GM12878 (cell line): ENCODE measurements at regions not wholly inside any gene's neighbourhood (a gene's known extent, or its start where the extent isn't known, plus 50 kb on each side); places are given as distances from the start of the nearest gene placed in this dataset.

Source experiments
- HDAC2 ChIP-seq: fragments of 200-600 bp; sonication (generic); IDR thresholded peaks from 2 replicates; pipeline ENCODE4 v1.6.1; 2017
- NFXL1 ChIP-seq: fragments of 450-650 bp; IDR thresholded peaks from 2 replicates; pipeline ENCODE4 v1.6.1; 2017; ENCODE audit warnings: antibody characterized with exemption, mild to moderate bottlenecking, borderline replicate concordance
- NKRF ChIP-seq: fragments of 450-650 bp; conservative IDR thresholded peaks from 2 replicates; pipeline ENCODE4 v1.6.1; 2017; ENCODE audit warnings: mild to moderate bottlenecking, moderate library complexity
- SKIL ChIP-seq: fragments of 450-650 bp; IDR thresholded peaks from 2 replicates; pipeline ENCODE4 v1.6.1; 2017; ENCODE audit warnings: mild to moderate bottlenecking, low read depth, inconsistent platforms; ENCODE audit not compliant: poor library complexity, severe bottlenecking
- SMAD1 ChIP-seq: fragments of 450-650 bp; IDR thresholded peaks from 2 replicates; pipeline ENCODE4 v1.6.1; 2018; ENCODE audit warnings: mild to moderate bottlenecking, low read depth; ENCODE audit not compliant: partially characterized antibody
- STAT1 ChIP-seq: fragments of 450-650 bp; conservative IDR thresholded peaks from 2 replicates; pipeline ENCODE4 v1.6.1; 2014; ENCODE audit warnings: antibody characterized with exemption, mild to moderate bottlenecking
- YY1 ChIP-seq: IDR thresholded peaks from 2 replicates; pipeline ENCODE4 v1.6.1; 2011; ENCODE audit warnings: low read depth, mild to moderate bottlenecking, low read length
- ZNF384 ChIP-seq: IDR thresholded peaks from 2 replicates; pipeline ENCODE4 v1.6.1; 2012; ENCODE audit warnings: low read depth, mild to moderate bottlenecking, low read length, improper control_type of control experiment, borderline replicate concordance
- TF ChIP-seq, protein P1 (sequence below): fragments of 450-650 bp; IDR thresholded peaks from 2 replicates; pipeline ENCODE4 v1.6.1; 2016; ENCODE audit warnings: mild to moderate bottlenecking, moderate library complexity, borderline replicate concordance

- no peak for TF ChIP-seq ZNF384
- no peak for TF ChIP-seq SMAD1
- no peak for TF ChIP-seq SKIL
- TF ChIP-seq, protein P1, sequence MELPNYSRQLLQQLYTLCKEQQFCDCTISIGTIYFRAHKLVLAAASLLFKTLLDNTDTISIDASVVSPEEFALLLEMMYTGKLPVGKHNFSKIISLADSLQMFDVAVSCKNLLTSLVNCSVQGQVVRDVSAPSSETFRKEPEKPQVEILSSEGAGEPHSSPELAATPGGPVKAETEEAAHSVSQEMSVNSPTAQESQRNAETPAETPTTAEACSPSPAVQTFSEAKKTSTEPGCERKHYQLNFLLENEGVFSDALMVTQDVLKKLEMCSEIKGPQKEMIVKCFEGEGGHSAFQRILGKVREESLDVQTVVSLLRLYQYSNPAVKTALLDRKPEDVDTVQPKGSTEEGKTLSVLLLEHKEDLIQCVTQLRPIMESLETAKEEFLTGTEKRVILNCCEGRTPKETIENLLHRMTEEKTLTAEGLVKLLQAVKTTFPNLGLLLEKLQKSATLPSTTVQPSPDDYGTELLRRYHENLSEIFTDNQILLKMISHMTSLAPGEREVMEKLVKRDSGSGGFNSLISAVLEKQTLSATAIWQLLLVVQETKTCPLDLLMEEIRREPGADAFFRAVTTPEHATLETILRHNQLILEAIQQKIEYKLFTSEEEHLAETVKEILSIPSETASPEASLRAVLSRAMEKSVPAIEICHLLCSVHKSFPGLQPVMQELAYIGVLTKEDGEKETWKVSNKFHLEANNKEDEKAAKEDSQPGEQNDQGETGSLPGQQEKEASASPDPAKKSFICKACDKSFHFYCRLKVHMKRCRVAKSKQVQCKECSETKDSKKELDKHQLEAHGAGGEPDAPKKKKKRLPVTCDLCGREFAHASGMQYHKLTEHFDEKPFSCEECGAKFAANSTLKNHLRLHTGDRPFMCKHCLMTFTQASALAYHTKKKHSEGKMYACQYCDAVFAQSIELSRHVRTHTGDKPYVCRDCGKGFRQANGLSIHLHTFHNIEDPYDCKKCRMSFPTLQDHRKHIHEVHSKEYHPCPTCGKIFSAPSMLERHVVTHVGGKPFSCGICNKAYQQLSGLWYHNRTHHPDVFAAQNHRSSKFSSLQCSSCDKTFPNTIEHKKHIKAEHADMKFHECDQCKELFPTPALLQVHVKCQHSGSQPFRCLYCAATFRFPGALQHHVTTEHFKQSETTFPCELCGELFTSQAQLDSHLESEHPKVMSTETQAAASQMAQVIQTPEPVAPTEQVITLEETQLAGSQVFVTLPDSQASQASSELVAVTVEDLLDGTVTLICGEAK: no peak
- no peak for TF ChIP-seq HDAC2
- no peak for TF ChIP-seq YY1
- TF ChIP-seq NKRF: no peak
- TF ChIP-seq NFXL1: no peak
- no peak for TF ChIP-seq STAT1
These were observed 661.5 kb upstream of the LINC00305 start (continued) for GRCh38 chr18:64810354-64810753.
